B cell (primary cell): ENCODE measurements at regions not wholly inside any gene's neighbourhood (a gene's known extent, or its start where the extent isn't known, plus 50 kb on each side); places are given as distances from the start of the nearest gene placed in this dataset.

Experiments
- CTCF ChIP-seq: fragments of 200-600 bp; IDR thresholded peaks from one replicate; pipeline ENCODE4 v1.8.0; 2022; ENCODE audit warnings: antibody characterized with exemption, mild to moderate bottlenecking
- EZH2 ChIP-seq: IDR thresholded peaks from 2 replicates; pipeline ENCODE4 v1.6.1; 2012; ENCODE audit warnings: borderline replicate concordance, low read depth, mild to moderate bottlenecking, moderate library complexity, low read length; ENCODE audit not compliant: insufficient read depth, poor library complexity, severe bottlenecking

GRCh38 chrY:12525206-12525605, 175.8 kb upstream of the USP9Y start:
- TF ChIP-seq CTCF (no peak), EZH2 (no peak)
